Stimulated activated CD4-positive, alpha-beta T cell treated with anti-CD3 and anti-CD28 coated beads, Interleukin-12 subunit alpha, Interleukin-12 subunit beta, amount 100 ng/mL, for 24 hours (primary cell): ENCODE measurements at regions not wholly inside any gene's neighbourhood (a gene's known extent, or its start where the extent isn't known, plus 50 kb on each side); places are given as distances from the start of the nearest gene placed in this dataset.

Experiments
- DNase-seq, 2 experiments: peaks; one replicate each; pipeline ENCODE4 v3.0.0-alpha.2; 2020; ENCODE audit warnings: low read depth in 2 of 2

DNA sequence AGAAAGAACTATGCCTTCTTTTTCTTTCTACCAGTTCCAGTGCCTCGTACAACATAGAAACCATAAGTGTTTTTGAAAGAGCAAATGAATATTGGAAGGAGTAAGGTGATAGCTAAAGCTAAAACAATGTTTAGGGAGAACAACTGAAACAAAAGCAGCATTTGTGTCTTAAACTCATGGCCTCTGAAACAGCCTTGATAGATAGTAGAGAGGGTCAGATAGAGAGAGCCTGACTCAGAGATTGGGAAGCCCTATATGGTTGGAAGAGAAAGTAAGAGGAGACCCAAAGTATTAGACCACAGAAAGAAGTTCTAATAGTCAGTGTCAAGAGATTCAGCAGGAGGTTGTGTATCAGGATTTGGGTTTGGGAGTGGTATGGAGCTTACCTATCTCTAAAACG lies 79.6 kb upstream of the IFNG-AS1 start:
- no peak for DNase-seq

GRCh38 chr12:67910360-67911274 lies 78.6 kb upstream of the IFNG-AS1 start:
- no peak for DNase-seq

- no peak for DNase-seq
These were observed 78.0 kb upstream of the IFNG-AS1 start for GRCh38 chr12:67911275-67911600.

- no peak for DNase-seq
These were observed 77.5 kb upstream of the IFNG-AS1 start for GRCh38 chr12:67911789-67912188.

- DNase-seq, result no peak
These were observed 73.9 kb upstream of the IFNG-AS1 start for GRCh38 chr12:67915335-67915851.

DNA sequence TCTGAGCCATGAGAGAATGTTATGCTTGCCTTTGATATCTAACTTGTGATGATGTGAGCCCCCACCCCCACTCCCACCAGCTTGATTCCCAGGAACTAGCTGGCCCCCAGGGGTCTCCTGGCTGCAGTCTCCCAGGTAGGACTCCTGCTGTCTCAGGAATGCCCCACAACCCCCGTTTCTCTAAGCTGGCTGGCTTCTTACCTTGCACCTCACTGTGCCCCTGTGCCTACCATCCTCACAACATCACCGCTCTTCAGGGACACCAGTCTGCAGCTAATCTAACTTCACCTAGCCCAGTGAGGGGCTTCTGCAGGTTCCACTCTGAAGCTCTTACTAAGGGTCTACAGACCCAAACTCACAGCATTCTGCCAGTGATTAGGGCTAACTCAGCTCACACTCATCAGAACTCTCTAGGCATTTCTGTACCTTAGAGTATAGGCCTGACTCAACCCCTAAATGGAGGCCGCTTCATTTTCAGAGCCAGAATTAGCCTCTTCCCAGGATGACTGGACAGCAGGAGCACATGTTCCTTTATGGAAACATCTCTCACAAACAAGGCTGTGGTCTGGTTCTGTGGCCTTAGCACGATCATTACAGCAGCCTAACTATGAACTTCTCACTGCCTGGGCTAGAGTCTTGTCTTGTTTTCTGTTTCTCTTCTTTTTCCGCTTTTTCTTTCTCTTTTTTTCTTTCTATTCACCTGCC lies 72.8 kb upstream of the IFNG-AS1 start:
- no peak for DNase-seq

GRCh38 chr12:67917811-67918210 lies 71.4 kb upstream of the IFNG-AS1 start:
- DNase-seq, result no peak

DNA sequence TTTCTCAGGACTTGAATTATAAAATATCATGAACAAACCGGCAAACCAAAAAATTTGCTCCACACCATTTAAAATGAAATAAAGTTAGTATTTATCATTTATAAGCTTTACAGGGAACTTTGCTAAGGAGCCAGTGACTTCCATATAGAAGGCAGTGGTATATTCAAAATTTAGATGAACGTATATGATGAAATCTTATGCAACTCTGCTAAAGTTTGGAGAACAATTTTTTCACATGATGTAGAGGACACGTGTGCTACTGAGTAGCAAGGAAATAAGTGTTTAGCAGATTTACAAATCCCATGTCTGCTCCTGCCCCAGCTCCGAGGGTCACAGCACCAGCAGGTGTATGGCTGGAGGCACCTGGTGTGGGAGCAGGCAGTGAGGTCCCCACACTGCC lies 70.8 kb upstream of the IFNG-AS1 start:
- DNase-seq, result no peak

DNA sequence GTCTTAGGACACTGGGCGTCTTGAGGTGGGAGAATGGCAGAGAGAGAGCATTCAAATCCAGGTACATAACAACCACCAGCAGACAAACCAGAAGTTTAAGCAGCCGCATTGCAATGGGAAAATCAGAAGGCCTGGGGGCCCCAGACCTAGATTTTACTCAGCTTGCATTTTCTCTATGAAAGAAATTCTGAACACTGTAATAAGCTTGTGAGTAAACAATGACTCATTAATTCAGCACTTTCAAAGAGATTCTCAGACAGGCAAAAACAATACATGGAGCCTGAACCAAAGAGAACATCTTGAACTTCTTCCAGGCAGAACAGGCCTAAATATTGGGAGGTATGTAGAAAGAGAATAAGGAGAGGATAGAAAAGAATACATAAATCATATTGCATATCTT lies 69.8 kb upstream of the IFNG-AS1 start:
- no peak for DNase-seq

- no peak for DNase-seq
These were observed 68.8 kb upstream of the IFNG-AS1 start for GRCh38 chr12:67920413-67920812.

DNA sequence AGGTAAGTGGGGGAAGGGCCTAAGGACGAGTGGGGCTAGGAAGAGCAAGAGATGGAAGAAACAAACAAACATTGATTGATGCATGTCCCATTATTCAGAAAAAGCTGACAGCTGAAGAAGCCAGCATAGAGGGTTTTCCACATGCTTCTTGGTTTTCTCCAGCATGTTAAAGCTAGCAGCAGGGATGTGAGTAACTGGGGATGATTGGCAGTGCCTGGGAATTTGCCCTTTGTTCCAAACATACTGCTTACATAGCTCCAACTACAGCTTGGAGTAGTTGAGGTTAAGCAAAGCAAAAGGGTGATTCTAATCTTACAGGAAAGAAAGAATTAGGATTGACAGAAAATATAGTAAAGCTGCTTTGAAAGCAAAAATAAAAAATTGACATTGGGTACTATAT lies 68.0 kb upstream of the IFNG-AS1 start:
- DNase-seq, result no peak

GRCh38 chr12:67922245-67922644 lies 67.0 kb upstream of the IFNG-AS1 start:
- DNase-seq, result no peak

DNA sequence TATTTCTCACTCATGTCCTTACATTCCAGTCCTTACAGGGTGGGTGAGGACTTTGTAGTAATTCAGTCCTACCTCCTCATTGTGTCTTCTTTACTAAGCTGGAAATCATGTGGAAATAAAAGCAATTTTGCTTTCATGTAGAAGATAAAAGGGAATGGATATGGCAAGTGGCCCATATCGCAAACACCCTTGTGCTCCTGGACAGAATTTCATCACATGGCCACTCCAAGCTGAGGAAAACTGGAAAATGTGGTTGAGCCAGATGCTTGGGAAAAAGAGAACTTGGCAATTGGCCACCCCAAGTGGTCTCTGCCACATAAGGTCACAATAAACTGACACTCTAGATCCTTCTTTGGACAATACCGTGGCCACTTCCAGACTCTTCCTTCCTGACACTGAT lies 64.2 kb upstream of the IFNG-AS1 start:
- DNase-seq, result no peak

GRCh38 chr12:67925552-67925951 lies 63.7 kb upstream of the IFNG-AS1 start:
- no peak for DNase-seq

GRCh38 chr12:67926063-67926462 lies 63.2 kb upstream of the IFNG-AS1 start:
- no peak for DNase-seq

DNA sequence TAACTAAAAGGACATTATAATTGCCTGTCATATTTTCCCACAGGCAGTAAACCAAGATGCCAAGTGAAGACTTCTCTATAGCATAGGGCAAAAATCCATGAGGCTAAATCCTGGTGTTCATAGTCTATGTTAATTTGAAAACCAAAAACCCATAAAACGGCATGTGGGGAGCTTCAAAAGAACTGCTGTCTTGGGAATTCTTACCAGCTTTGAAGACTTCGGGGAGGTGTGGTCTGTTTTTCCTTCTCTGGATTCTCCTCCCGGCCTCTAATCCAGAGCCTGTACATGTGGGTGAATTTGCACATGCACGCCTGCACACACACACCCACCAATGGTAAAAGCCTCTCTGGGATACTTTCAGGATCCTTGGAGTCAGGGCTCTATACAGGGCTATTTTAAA lies 61.9 kb upstream of the IFNG-AS1 start:
- DNase-seq, result no peak

DNA sequence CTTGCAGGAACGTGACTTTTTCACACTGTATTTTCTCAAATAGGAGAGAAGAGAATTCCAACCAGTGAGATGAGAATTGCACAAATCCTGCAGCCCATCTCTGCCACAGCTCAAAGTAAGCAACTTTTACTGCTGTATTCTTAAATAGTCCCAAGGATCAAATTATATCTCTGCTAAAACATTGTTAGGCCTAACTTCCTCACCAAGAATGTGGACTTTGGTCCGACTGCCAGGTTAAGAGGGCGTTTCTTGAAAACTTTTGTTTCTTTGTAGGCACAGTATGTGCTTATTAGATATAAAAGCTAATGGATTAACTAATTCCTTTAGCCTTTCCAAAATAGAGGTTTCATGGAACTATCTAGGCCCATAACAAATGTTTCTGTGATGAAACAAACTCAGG lies 61.4 kb upstream of the IFNG-AS1 start:
- no peak for DNase-seq

DNA sequence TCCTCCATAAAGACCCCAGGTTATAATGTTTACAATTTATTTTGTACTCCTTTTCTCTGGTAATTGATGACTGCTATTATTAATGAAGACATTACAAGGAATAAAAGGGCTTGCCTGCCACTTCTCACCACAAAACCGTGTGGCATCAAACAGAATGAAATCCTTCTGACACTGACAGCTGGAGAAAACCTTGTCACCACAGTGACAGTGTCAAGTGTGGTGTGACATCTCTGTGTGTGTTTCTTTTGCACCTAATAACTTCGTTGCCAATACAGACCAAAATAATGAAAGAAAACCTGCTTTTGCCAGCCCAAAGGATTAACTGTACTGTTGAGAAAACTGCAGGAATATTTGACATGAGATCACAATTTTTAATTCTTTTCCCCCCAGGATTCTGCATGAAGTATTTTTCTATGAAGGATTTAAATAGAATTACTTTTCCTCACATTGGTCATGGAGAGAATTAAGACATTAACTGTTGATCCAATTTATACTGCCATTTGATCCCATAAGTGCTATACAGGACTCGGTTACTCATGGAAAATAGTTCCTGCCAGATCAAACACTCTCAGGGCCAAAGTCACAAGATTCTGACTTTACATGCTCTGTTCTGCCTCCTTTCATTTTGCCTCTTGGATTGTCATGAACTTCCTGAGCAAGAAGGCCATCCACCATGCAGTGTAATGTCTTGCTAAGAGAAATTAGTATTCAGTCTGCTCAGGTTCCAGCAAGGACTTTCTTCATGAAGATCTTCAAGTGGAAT lies 60.4 kb upstream of the IFNG-AS1 start:
- no peak for DNase-seq

DNA sequence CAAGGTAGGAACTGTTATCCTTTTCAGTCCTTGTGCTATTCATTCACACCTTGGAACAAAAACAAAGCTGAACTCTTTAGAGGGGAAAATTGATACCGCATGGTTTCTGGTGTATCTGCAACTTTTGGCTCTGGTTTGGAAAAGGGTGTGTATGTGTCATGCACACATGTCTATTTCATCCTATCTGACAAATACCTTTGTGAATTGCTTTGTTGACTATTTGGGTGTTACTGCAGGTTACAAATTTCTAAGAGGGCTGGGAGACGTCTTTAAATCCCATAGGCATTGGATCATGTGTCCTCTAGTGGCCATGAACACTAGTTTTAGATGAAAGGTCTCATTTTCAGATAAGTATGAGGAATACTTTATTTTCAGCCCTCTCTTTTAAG lies 59.9 kb upstream of the IFNG-AS1 start:
- DNase-seq, result no peak

DNA sequence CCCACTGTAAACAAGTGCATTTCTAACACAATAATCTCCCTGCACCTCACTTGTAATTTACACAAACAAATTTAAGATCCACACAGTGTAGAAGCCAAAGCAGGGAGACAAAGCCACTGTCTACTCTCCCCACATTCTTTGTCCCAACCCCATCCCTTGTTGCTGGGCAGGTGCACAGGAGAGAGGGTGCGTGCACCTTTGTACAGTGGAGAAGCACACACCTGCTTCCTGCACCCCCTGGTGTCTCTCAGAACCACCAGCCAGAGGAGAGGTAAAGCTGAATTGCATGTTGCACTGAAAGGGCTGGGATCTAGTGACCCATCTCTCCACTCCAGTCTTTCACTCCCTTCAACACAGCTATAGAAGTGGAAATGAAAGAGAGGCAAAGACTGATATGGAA lies 51.4 kb upstream of the IFNG-AS1 start:
- DNase-seq, result no peak
